ENCODE measurements at regions not wholly inside any gene's neighbourhood (a gene's known extent, or its start where the extent isn't known, plus 50 kb on each side); places are given as distances from the start of the nearest gene placed in this dataset.

DNA sequence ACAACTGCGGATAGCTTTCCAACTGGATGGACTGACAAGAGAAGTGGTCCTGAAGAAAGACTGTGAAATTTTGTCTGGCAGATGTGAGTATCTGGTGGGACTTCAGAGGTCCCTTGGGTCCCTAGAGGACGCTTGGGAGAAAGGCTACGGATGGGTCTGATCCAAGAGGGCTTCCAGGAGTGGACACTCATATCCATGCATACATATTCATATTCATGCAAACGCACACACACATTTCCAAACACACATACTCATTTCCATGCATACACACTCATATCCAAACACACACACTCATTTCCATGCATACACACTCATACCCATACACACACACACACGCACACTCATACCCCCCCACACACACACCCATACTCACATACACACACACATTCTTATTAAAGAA, 200.2 kb upstream of the DDX18 start:
- TF ChIP-seq, protein P1, sequence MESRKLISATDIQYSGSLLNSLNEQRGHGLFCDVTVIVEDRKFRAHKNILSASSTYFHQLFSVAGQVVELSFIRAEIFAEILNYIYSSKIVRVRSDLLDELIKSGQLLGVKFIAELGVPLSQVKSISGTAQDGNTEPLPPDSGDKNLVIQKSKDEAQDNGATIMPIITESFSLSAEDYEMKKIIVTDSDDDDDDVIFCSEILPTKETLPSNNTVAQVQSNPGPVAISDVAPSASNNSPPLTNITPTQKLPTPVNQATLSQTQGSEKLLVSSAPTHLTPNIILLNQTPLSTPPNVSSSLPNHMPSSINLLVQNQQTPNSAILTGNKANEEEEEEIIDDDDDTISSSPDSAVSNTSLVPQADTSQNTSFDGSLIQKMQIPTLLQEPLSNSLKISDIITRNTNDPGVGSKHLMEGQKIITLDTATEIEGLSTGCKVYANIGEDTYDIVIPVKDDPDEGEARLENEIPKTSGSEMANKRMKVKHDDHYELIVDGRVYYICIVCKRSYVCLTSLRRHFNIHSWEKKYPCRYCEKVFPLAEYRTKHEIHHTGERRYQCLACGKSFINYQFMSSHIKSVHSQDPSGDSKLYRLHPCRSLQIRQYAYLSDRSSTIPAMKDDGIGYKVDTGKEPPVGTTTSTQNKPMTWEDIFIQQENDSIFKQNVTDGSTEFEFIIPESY (IDR thresholded peaks at IDR 0.05; ENCODE audit: extremely low read depth, insufficient replicate concordance, low read length), result no peak
- TF ChIP-seq CEBPB (IDR thresholded peaks at IDR 0.05; ENCODE audit: low read depth), result no peak
- TF ChIP-seq, protein P2, sequence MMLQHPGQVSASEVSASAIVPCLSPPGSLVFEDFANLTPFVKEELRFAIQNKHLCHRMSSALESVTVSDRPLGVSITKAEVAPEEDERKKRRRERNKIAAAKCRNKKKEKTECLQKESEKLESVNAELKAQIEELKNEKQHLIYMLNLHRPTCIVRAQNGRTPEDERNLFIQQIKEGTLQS (IDR thresholded peaks at IDR 0.05), result no peak
- TF ChIP-seq POLR2AphosphoS5 (IDR thresholded peaks at IDR 0.05; ENCODE audit: low read depth, low read length), result no peak
- no peak for TF ChIP-seq EZH2phosphoT487 (IDR thresholded peaks at IDR 0.05; ENCODE audit: borderline replicate concordance)
- no peak for TF ChIP-seq CBX3 (IDR thresholded peaks at IDR 0.05; ENCODE audit: low read depth)
- no peak for TF ChIP-seq RAD21 (IDR thresholded peaks at IDR 0.05; ENCODE audit: low read depth)
- TF ChIP-seq ZNF274 (IDR thresholded peaks at IDR 0.05; ENCODE audit: low read depth, low read length), result no peak
- no peak for TF ChIP-seq ELF1 (IDR thresholded peaks at IDR 0.05; ENCODE audit: borderline replicate concordance, low read depth)
- no peak for TF ChIP-seq POLR2A (IDR thresholded peaks at IDR 0.05; ENCODE audit: borderline replicate concordance, extremely low read depth, insufficient read depth, insufficient read length)
- TF ChIP-seq SP1 (IDR thresholded peaks at IDR 0.05; ENCODE audit: low read depth), result no peak
- no peak for TF ChIP-seq JUND (IDR thresholded peaks at IDR 0.05)
- no peak for TF ChIP-seq EZH2 (IDR thresholded peaks at IDR 0.05)
- TF ChIP-seq, protein P3, sequence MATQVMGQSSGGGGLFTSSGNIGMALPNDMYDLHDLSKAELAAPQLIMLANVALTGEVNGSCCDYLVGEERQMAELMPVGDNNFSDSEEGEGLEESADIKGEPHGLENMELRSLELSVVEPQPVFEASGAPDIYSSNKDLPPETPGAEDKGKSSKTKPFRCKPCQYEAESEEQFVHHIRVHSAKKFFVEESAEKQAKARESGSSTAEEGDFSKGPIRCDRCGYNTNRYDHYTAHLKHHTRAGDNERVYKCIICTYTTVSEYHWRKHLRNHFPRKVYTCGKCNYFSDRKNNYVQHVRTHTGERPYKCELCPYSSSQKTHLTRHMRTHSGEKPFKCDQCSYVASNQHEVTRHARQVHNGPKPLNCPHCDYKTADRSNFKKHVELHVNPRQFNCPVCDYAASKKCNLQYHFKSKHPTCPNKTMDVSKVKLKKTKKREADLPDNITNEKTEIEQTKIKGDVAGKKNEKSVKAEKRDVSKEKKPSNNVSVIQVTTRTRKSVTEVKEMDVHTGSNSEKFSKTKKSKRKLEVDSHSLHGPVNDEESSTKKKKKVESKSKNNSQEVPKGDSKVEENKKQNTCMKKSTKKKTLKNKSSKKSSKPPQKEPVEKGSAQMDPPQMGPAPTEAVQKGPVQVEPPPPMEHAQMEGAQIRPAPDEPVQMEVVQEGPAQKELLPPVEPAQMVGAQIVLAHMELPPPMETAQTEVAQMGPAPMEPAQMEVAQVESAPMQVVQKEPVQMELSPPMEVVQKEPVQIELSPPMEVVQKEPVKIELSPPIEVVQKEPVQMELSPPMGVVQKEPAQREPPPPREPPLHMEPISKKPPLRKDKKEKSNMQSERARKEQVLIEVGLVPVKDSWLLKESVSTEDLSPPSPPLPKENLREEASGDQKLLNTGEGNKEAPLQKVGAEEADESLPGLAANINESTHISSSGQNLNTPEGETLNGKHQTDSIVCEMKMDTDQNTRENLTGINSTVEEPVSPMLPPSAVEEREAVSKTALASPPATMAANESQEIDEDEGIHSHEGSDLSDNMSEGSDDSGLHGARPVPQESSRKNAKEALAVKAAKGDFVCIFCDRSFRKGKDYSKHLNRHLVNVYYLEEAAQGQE (IDR thresholded peaks at IDR 0.05; ENCODE audit: low read depth), result no peak
- no peak for TF ChIP-seq YY1 (IDR thresholded peaks at IDR 0.05; ENCODE audit: extremely low read depth, insufficient replicate concordance, low read depth, low read length)
- no peak for TF ChIP-seq SRF (IDR thresholded peaks at IDR 0.05; ENCODE audit: low read depth)
- TF ChIP-seq, protein P4, sequence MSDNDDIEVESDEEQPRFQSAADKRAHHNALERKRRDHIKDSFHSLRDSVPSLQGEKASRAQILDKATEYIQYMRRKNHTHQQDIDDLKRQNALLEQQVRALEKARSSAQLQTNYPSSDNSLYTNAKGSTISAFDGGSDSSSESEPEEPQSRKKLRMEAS (IDR thresholded peaks at IDR 0.05), result no peak
- TF ChIP-seq, protein P5, sequence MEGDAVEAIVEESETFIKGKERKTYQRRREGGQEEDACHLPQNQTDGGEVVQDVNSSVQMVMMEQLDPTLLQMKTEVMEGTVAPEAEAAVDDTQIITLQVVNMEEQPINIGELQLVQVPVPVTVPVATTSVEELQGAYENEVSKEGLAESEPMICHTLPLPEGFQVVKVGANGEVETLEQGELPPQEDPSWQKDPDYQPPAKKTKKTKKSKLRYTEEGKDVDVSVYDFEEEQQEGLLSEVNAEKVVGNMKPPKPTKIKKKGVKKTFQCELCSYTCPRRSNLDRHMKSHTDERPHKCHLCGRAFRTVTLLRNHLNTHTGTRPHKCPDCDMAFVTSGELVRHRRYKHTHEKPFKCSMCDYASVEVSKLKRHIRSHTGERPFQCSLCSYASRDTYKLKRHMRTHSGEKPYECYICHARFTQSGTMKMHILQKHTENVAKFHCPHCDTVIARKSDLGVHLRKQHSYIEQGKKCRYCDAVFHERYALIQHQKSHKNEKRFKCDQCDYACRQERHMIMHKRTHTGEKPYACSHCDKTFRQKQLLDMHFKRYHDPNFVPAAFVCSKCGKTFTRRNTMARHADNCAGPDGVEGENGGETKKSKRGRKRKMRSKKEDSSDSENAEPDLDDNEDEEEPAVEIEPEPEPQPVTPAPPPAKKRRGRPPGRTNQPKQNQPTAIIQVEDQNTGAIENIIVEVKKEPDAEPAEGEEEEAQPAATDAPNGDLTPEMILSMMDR (IDR thresholded peaks at IDR 0.05 in 2 of 3, conservative IDR thresholded peaks at IDR 0.05 in 1 of 3; ENCODE audit: borderline replicate concordance in 1 of 3, insufficient read depth in 1 of 3, low read depth in 2 of 3, low read length in 2 of 3), result no peak
- Histone ChIP-seq H3K27ac (ENCODE audit: low read depth, low read length) (no peak overlapping the region), H3K9me2 (ENCODE audit: insufficient read depth) (no peaks in the 10 kb centered on the region), H3K27me3 (ENCODE audit: insufficient read depth, low read length) (no peaks in the 10 kb centered on the region), H3K36me3 (ENCODE audit: control insufficient read depth in 1 of 2, insufficient read depth in 2 of 2, low read length in 2 of 2) (no peaks in the 10 kb centered on the region), H3K9ac (ENCODE audit: low read length) (no peak overlapping the region), H4K20me1 (ENCODE audit: insufficient read depth) (no peaks in the 10 kb centered on the region), H2AFZ (ENCODE audit: low read depth, low read length, poor library complexity, severe bottlenecking) (no peak overlapping the region), H3K79me2 (ENCODE audit: insufficient read depth, low read length) (no peaks in the 10 kb centered on the region), H3K4me3 (replicated peaks in 1 of 2; ENCODE audit: low read depth in 1 of 2, low read length in 2 of 2) (no peak overlapping the region), H3K9me3 (ENCODE audit: control insufficient read depth in 1 of 2, insufficient read depth in 1 of 2, low read depth in 1 of 2, low read length in 2 of 2) (no peaks in the 10 kb centered on the region), H3K4me2 (ENCODE audit: low read length) (no peak overlapping the region), H3K4me1 (ENCODE audit: control insufficient read depth in 1 of 2, insufficient read depth in 2 of 2, low read length in 2 of 2) (no peaks in the 10 kb centered on the region)
- ChIA-PET CTCF (no interaction called here), POLR2A (no interaction called here), RAD21 (ENCODE audit: low non-redundant PET in 1 of 2, low total read pairs in 2 of 2, uncharacterized antibody in 2 of 2, unreplicated experiment in 2 of 2) (no interaction called here)
- intact Hi-C loops (cut with micrococcal nuclease), result no loop called here
- no TSS peak for BruUV-seq (replicated peaks)
- DNase-seq (ENCODE audit: low read depth, low spot score) (no peak), ATAC-seq (no peak)
